Skin epidermis (tissue), 12 donors: ENCODE measurements at regions not wholly inside any gene's neighbourhood (a gene's known extent, or its start where the extent isn't known, plus 50 kb on each side); places are given as distances from the start of the nearest gene placed in this dataset.
"Not testable (repeated sequence)": the region's sequence is repeated elsewhere in the genome, so short reads cannot be mapped to it uniquely, and the experiment has no call there.

Experiments used
- H3K27ac ChIP-seq, 21 experiments: fragments of 200-600 bp; sonication (generic) in 11 of 21; one replicate each; pipeline ENCODE4 v1.5.0; 2020; ENCODE audit warnings: mild to moderate bottlenecking in 3 of 21, inconsistent platforms in 2 of 21, moderate library complexity in 2 of 21
- H3K4me3 ChIP-seq, 7 experiments: fragments of 200-600 bp; sonication (generic) in 2 of 7; one replicate each; pipeline ENCODE4 v1.5.0; 2020; ENCODE audit warnings: inconsistent platforms in 2 of 7, mild to moderate bottlenecking in 2 of 7, moderate library complexity in 1 of 7

- Histone ChIP-seq H3K27ac (peak overlapping the region in 3 of 21 experiments; percentile 4 to 42 (median 11)), H3K4me3 (no peak overlapping the region)
These were observed 80.1 kb upstream of the SPOPL start for GRCh38 chr2:138421315-138421970.

- Histone ChIP-seq H3K27ac (peak overlapping the region in 3 of 21 experiments; percentile 4 to 42 (median 11)), H3K4me3 (no peak overlapping the region)
These were observed 79.6 kb upstream of the SPOPL start for GRCh38 chr2:138421971-138422335.

GRCh38 chr2:138423198-138423597 lies 78.4 kb upstream of the SPOPL start:
- no peak overlapping the region for H3K27ac ChIP-seq

GRCh38 chr2:138423745-138424144 lies 77.8 kb upstream of the SPOPL start:
- no peak overlapping the region for H3K4me3 ChIP-seq
- H3K27ac ChIP-seq = no peak overlapping the region

More at GRCh38 chr2:138423198-138423597, 78.4 kb upstream of the SPOPL start:
- no peak overlapping the region for H3K4me3 ChIP-seq

GRCh38 chr2:138424436-138425140 lies 77.0 kb upstream of the SPOPL start:
- Histone ChIP-seq H3K4me3 (no peak overlapping the region), H3K27ac (no peak overlapping the region)

- H3K27ac ChIP-seq = not testable (repeated sequence)
These were observed 75.5 kb upstream of the SPOPL start for GRCh38 chr2:138426116-138426515.

GRCh38 chr2:138428710-138429440 lies 72.7 kb upstream of the SPOPL start:
- H3K27ac ChIP-seq = no peak overlapping the region
- no peak overlapping the region for H3K4me3 ChIP-seq

More at GRCh38 chr2:138426116-138426515, 75.5 kb upstream of the SPOPL start:
- H3K4me3 ChIP-seq = not testable (repeated sequence)

GRCh38 chr2:138430181-138430580 lies 71.4 kb upstream of the SPOPL start:
- Histone ChIP-seq H3K27ac (no peak overlapping the region), H3K4me3 (no peak overlapping the region)

GRCh38 chr2:138432971-138433370 lies 68.6 kb upstream of the SPOPL start:
- Histone ChIP-seq H3K27ac (peak overlapping the region in 8 of 21 experiments; percentile 1 to 78 (median 12)), H3K4me3 (no peak overlapping the region)

- H3K27ac ChIP-seq = peak overlapping the region in 13 of 21 experiments; percentile 1 to 78 (median 43)
- H3K4me3 ChIP-seq = no peak overlapping the region
These were observed 67.3 kb upstream of the SPOPL start for GRCh38 chr2:138433995-138434951.

- Histone ChIP-seq H3K4me3 (no peak overlapping the region), H3K27ac (peak overlapping the region in 5 of 21 experiments; percentile 19 to 78 (median 27))
These were observed 65.9 kb upstream of the SPOPL start for GRCh38 chr2:138435701-138436100.

GRCh38 chr2:138439733-138440132 lies 61.8 kb upstream of the SPOPL start:
- Histone ChIP-seq H3K27ac (no peak overlapping the region), H3K4me3 (no peak overlapping the region)

- H3K27ac ChIP-seq = no peak overlapping the region
- H3K4me3 ChIP-seq = no peak overlapping the region
These were observed 60.8 kb upstream of the SPOPL start for GRCh38 chr2:138440759-138441158.

- no peak overlapping the region for H3K27ac ChIP-seq
- H3K4me3 ChIP-seq = no peak overlapping the region
These were observed 59.7 kb upstream of the SPOPL start for GRCh38 chr2:138441916-138442315.

- H3K27ac ChIP-seq = no peak overlapping the region
- no peak overlapping the region for H3K4me3 ChIP-seq
These were observed 57.2 kb upstream of the SPOPL start for GRCh38 chr2:138444411-138444810.

- Histone ChIP-seq H3K27ac (no peak overlapping the region), H3K4me3 (no peak overlapping the region)
These were observed 56.3 kb upstream of the SPOPL start for GRCh38 chr2:138445227-138445626.

- Histone ChIP-seq H3K4me3 (no peak overlapping the region), H3K27ac (peak overlapping the region in 4 of 21 experiments; percentile 3 to 49 (median 27))
These were observed 55.5 kb upstream of the SPOPL start for GRCh38 chr2:138446043-138446442.

- Histone ChIP-seq H3K27ac (no peak overlapping the region), H3K4me3 (no peak overlapping the region)
These were observed 53.5 kb upstream of the SPOPL start for GRCh38 chr2:138447889-138448570.
